ENCODE measurements at regions not wholly inside any gene's neighbourhood (a gene's known extent, or its start where the extent isn't known, plus 50 kb on each side); places are given as distances from the start of the nearest gene placed in this dataset.
A peak's percentile ranks its signal among the peaks of the same experiment; 100 is the strongest.

DNA sequence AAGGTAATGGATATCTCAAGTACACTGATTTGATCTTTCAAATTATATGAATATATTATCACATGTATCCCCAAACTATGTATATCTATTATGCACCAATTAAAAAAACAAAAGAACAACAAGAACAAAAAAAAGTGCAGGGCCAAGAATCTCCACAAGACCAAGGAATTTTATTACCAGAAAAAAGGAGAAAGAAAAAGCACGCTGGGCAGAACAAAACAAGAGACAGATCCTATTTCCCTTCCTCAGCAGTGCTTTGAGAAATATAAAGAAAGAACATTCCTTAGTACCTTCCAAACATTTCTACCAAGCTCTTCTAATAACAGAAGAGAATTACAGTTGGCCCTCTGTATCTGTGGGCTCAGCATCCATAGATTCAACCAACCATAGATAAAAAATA lies 144.7 kb upstream of the CREB1 start:
- DNase-seq (ENCODE audit: low read depth): no peak
- TF ChIP-seq, protein P1, sequence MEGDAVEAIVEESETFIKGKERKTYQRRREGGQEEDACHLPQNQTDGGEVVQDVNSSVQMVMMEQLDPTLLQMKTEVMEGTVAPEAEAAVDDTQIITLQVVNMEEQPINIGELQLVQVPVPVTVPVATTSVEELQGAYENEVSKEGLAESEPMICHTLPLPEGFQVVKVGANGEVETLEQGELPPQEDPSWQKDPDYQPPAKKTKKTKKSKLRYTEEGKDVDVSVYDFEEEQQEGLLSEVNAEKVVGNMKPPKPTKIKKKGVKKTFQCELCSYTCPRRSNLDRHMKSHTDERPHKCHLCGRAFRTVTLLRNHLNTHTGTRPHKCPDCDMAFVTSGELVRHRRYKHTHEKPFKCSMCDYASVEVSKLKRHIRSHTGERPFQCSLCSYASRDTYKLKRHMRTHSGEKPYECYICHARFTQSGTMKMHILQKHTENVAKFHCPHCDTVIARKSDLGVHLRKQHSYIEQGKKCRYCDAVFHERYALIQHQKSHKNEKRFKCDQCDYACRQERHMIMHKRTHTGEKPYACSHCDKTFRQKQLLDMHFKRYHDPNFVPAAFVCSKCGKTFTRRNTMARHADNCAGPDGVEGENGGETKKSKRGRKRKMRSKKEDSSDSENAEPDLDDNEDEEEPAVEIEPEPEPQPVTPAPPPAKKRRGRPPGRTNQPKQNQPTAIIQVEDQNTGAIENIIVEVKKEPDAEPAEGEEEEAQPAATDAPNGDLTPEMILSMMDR (IDR thresholded peaks at IDR 0.05; ENCODE audit: control insufficient read depth, insufficient read depth, low read depth, low read length, missing control alignments): no peak
- H3K4me3 ChIP-seq (ENCODE audit: control insufficient read depth, low read depth, low read length): no peak overlapping the region

DNA sequence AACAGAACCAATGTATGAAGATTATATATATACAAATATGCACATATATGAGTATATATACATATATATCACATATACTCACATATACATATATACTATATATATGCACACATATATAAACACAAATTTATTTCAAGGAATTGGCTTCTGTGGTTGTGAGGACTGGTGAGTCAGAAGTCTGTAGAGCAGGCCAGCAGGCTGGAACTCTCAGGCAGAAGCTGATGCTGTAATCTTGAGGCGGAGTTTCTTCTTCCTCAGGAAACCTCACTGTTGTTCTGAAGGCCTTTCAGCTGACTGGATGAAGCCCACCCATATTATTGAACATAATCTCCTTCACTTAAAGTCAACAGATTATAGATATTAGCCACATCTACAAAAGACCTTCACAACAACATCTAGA lies 143.9 kb upstream of the CREB1 start:
- DNase-seq (ENCODE audit: low read depth): no peak
- H3K4me3 ChIP-seq (ENCODE audit: control insufficient read depth, low read depth, low read length): no peak overlapping the region
- TF ChIP-seq, protein P1 (IDR thresholded peaks at IDR 0.05; ENCODE audit: control insufficient read depth, insufficient read depth, low read depth, low read length, missing control alignments): no peak

DNA sequence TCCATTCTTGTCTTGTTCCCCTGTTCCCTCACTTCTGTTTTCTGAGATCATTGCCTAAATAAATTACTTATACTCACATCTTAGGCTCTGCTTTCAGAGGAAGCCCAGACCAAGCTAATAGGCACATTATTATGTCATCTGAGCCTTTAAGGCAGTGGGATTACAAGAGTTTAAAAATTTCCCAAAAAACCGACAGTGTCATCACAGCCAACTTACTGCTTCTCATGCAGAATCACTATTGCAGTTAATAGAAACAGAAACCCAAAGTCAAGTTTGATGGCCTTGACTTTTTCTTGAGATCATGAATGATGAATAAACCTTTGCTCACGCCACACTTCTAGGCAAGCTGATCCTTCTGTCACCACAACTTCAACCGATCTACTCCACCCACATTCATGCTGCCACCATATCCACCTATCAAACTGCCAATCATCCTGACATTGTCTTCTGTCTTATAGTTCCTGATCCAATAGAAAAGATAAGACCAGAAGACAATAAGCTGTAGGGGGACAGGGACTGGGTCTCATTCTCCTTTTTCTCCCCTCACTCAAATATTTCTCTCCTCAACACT lies 142.7 kb upstream of the CREB1 start:
- no peak for DNase-seq (ENCODE audit: low read depth)
- H3K4me3 ChIP-seq (ENCODE audit: control insufficient read depth, low read depth, low read length): no peak overlapping the region
- TF ChIP-seq, protein P1 (IDR thresholded peaks at IDR 0.05; ENCODE audit: control insufficient read depth, insufficient read depth, low read depth, low read length, missing control alignments): no peak

DNA sequence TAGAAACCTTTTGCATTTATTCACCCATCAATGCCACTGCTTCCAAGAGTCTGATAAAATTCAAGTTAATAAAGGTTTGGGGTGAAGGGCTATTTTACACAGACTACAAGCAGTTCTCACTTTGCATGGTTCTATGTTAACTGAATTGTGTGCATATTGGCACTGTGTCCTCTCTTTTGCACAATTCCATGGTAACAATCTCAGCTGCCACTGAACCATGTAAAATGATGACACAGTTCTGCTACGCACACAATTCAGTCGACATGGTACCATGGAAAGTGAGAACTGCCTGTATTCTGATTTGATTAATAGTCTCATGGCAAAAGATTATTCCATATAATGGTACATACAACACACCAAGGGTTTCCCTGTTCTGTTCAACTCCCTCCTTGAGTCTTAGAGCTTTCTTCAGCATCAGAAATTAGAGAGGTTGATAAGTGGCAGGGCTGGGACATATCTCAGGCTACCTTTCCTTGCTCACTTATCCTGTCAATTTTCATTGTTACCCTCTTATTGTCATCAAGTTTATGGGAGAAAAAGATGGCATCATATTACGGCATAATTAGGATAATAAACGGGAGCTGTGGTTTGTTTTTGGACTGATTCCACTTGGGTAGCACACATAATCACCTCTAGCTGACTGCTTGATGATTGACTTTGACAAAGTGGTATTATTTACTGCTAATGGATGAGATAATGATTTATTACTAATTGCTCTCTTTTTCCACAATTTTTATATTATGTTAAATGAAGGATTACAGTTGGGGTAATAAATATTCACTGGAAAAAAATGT lies 139.3 kb upstream of the CREB1 start:
- TF ChIP-seq, protein P1 (IDR thresholded peaks at IDR 0.05; ENCODE audit: control insufficient read depth, insufficient read depth, low read depth, low read length, missing control alignments): no peak
- no peak for DNase-seq (ENCODE audit: low read depth)
- no peak overlapping the region for H3K4me3 ChIP-seq (ENCODE audit: control insufficient read depth, low read depth, low read length)

DNA sequence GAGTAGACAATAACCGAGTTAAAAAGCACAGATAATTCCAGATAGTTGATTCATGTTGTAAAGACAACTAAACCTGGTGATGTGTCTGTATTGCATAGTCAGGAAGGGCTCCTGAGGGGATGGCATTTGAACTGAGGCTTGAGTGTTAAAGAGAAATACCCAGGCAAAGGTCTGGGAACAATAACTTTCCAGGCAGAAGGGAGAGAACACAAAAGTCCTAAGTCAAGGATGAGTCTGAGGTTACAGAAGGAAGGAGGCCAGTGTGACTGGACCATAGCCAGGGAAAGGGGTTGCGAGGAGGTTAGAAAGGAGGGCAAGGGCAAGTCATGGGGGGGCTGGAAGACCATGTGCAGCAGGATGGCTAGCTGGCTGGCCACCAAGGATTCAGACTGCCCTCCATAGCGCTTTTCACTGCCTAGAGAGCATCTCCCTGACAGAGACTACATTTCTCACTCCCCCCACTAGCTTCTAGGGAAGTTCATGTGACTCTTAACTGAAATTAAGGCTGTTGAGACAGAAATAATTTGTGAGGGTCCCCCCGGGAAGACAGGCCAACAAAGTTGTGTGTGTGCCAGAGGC lies 135.5 kb upstream of the CREB1 start:
- TF ChIP-seq, protein P1 (IDR thresholded peaks at IDR 0.05; ENCODE audit: control insufficient read depth, insufficient read depth, low read depth, low read length, missing control alignments): no peak
- H3K4me3 ChIP-seq (ENCODE audit: control insufficient read depth, low read depth, low read length): no peak overlapping the region
- no peak for DNase-seq (ENCODE audit: low read depth)

DNA sequence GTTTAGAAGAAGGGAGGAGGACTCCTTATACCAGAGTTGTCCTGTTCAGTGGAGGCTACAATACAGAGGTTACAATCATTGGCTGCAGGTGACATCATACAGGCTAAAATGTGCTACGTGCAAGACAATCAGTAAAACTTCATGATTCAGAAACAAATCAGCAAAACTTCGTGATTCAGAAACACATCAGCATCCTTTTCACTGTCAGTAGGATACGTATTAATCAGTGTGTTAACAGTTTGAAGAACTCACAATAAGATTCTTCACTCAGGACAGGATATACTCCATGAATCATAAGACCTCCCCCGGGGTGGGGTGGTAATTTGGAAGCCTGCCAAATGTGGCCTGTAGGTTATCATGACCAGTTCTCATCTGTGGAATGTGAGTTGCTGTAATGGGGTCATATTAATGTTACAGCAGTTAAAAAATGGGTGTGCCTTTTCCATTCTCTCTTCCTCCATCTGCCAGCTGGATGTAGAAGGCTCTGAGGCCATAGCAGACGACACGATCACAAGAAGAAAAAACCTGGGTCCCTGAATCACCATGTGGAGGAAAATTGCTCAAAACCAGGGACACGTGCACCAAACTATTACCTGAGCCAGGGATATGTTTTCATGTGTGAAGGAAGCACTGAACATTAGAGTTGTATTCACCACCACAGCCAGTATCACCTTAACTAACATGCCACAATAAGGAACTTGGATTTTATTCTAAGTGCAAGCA lies 134.8 kb upstream of the CREB1 start:
- TF ChIP-seq, protein P1 (IDR thresholded peaks at IDR 0.05; ENCODE audit: control insufficient read depth, insufficient read depth, low read depth, low read length, missing control alignments): no peak
- DNase-seq (ENCODE audit: low read depth): peak; percentile 98
- H3K4me3 ChIP-seq (ENCODE audit: control insufficient read depth, low read depth, low read length): no peak overlapping the region

Data from AG09309 (cell line).